NCI-H226 (cell line): ENCODE measurements at regions not wholly inside any gene's neighbourhood (a gene's known extent, or its start where the extent isn't known, plus 50 kb on each side); places are given as distances from the start of the nearest gene placed in this dataset.
"Not testable (repeated sequence)": the region's sequence is repeated elsewhere in the genome, so short reads cannot be mapped to it uniquely, and the experiment has no call there.

ENCODE experiments used
- DNase-seq: peaks from one replicate; pipeline ENCODE4 v3.0.0-alpha.2; 2015

GRCh38 chr9:64016246-64016645 lies 1268.8 kb downstream of the FOXD4L5 start:
- DNase-seq, result peak; percentile 6

GRCh38 chr9:64015136-64015535 lies 1269.9 kb downstream of the FOXD4L5 start:
- no peak for DNase-seq

GRCh38 chr9:64014386-64015091 lies 1270.5 kb downstream of the FOXD4L5 start:
- not testable (repeated sequence) for DNase-seq

GRCh38 chr9:64013122-64013521 lies 1271.9 kb downstream of the FOXD4L5 start:
- DNase-seq, result not testable (repeated sequence)

GRCh38 chr9:64012014-64012413 lies 1273.0 kb downstream of the FOXD4L5 start:
- DNase-seq, result not testable (repeated sequence)

DNA sequence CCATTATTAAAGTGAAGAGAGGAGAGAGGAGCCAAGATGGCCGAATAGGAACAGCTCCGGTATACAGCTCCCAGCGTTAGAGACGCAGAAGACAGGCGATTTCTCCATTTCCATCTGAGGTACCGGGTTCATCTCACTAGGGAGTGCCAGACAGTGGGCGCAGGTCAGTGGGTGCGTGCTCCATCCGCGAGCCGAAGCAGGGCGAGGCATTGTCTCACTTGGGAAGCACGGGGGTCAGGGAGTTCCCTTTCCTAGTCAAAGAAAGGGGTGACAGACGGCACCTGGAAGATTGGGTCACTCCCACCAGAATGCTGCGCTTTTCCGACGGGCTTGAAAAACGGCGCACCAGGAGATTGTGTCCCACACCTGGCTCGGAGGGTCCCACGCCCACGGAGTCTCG lies 1305.3 kb downstream of the FOXD4L5 start:
- DNase-seq, result not testable (repeated sequence)
